ENCODE measurements at regions not wholly inside any gene's neighbourhood (a gene's known extent, or its start where the extent isn't known, plus 50 kb on each side); places are given as distances from the start of the nearest gene placed in this dataset.

DNA sequence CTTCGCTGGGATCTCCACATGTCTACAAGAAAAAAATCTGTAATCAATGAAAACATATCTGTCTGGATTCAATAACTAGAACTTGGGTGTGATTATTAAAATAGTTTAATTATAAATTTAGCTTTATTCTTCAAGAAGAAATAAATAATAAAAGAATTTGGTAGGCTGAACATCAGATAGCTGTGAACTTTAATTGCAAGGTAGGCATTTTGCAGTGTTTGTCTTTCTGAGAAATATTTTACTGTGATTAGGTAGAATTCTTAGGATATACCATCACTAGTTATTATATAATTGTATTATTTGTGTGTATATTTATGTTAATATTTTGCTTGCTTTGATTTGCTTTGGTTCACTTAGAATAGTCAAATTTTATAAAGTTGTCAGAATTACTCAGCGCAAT is 409.4 kb downstream of the PCDH18 start:
- Histone ChIP-seq H2AFZ (ENCODE audit: low read depth, low read length, poor library complexity, severe bottlenecking) (no peak overlapping the region), H3K9ac (ENCODE audit: low read length) (no peak overlapping the region), H3K4me1 (ENCODE audit: control insufficient read depth in 1 of 2, insufficient read depth in 2 of 2, low read length in 2 of 2) (no peaks in the 10 kb centered on the region), H3K79me2 (ENCODE audit: insufficient read depth, low read length) (no peaks in the 10 kb centered on the region), H3K4me3 (replicated peaks in 1 of 2; ENCODE audit: low read depth in 1 of 2, low read length in 2 of 2) (no peak overlapping the region), H3K9me2 (ENCODE audit: insufficient read depth) (no peaks in the 10 kb centered on the region), H3K4me2 (ENCODE audit: low read length) (no peak overlapping the region), H3K9me3 (ENCODE audit: control insufficient read depth in 1 of 2, insufficient read depth in 1 of 2, low read depth in 1 of 2, low read length in 2 of 2) (no peaks in the 10 kb centered on the region), H3K27ac (ENCODE audit: low read depth, low read length) (no peak overlapping the region), H4K20me1 (ENCODE audit: insufficient read depth) (no peaks in the 10 kb centered on the region), H3K27me3 (ENCODE audit: insufficient read depth, low read length) (no peaks in the 10 kb centered on the region), H3K36me3 (ENCODE audit: control insufficient read depth in 1 of 2, insufficient read depth in 2 of 2, low read length in 2 of 2) (no peaks in the 10 kb centered on the region)
- intact Hi-C loops (cut with micrococcal nuclease), result loop anchor here (5.0 to 10.0 kb wide), 4 partner anchors 492 to 1562 kb away; no protein-coding TSS in a partner anchor
- BruUV-seq (replicated peaks), result no TSS peak
- ATAC-seq, result no peak
- DNase-seq (ENCODE audit: low read depth, low spot score), result no peak
- CTCF ChIA-PET, result no interaction called here
- no peak for TF ChIP-seq CBX3 (IDR thresholded peaks at IDR 0.05; ENCODE audit: low read depth)
- TF ChIP-seq ZFX (IDR thresholded peaks at IDR 0.05), result no peak
- RAD21 ChIA-PET (ENCODE audit: low non-redundant PET in 1 of 2, low total read pairs in 2 of 2, uncharacterized antibody in 2 of 2, unreplicated experiment in 2 of 2), result interaction anchor here in 1 of 2 experiments (0.7 kb wide), 1 partner anchor 1609 kb away, joined by 3 read pairs; no protein-coding TSS in a partner anchor
- POLR2A ChIA-PET, result no interaction called here

DNA sequence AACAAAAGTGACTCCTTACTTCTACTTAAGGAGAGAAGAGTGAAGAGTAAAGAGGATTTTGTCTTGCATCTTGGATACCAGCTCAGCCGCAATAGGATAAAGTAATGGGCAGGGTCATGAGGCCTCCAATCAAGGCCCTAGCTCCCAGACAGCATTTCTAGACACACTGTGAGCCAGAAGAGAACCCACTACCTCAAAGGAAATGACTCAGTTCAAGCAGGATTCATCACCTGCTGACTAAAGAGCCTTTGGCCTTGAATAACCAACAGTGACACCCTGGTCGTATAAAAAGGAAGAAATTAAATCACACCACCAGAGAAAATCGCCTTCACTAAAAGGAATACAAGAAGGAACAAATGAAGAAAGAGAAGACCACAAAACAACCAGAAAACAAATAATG is 416.1 kb downstream of the PCDH18 start:
- ATAC-seq (no peak), DNase-seq (ENCODE audit: low read depth, low spot score) (no peak)
- Histone ChIP-seq H3K79me2 (ENCODE audit: insufficient read depth, low read length) (no peaks in the 10 kb centered on the region), H3K27ac (ENCODE audit: low read depth, low read length) (no peak overlapping the region), H3K4me3 (replicated peaks in 1 of 2; ENCODE audit: low read depth in 1 of 2, low read length in 2 of 2) (no peak overlapping the region), H3K9me2 (ENCODE audit: insufficient read depth) (no peaks in the 10 kb centered on the region), H2AFZ (ENCODE audit: low read depth, low read length, poor library complexity, severe bottlenecking) (no peak overlapping the region), H3K27me3 (ENCODE audit: insufficient read depth, low read length) (no peaks in the 10 kb centered on the region), H3K4me1 (ENCODE audit: control insufficient read depth in 1 of 2, insufficient read depth in 2 of 2, low read length in 2 of 2) (no peaks in the 10 kb centered on the region), H3K4me2 (ENCODE audit: low read length) (no peak overlapping the region), H4K20me1 (ENCODE audit: insufficient read depth) (no peaks in the 10 kb centered on the region), H3K36me3 (ENCODE audit: control insufficient read depth in 1 of 2, insufficient read depth in 2 of 2, low read length in 2 of 2) (no peaks in the 10 kb centered on the region), H3K9me3 (ENCODE audit: control insufficient read depth in 1 of 2, insufficient read depth in 1 of 2, low read depth in 1 of 2, low read length in 2 of 2) (no peaks in the 10 kb centered on the region), H3K9ac (ENCODE audit: low read length) (no peak overlapping the region)
- ChIA-PET POLR2A (no interaction called here), CTCF (interaction anchor here (0.8 kb wide), 1 partner anchor 8 kb away, joined by 3 read pairs; no protein-coding TSS in a partner anchor), RAD21 (ENCODE audit: low non-redundant PET in 1 of 2, low total read pairs in 2 of 2, uncharacterized antibody in 2 of 2, unreplicated experiment in 2 of 2) (no interaction called here)
- no TSS peak for BruUV-seq (replicated peaks)
- intact Hi-C loops (cut with micrococcal nuclease), result no loop called here
- TF ChIP-seq EZH2 (IDR thresholded peaks at IDR 0.05), result no peak
- no peak for TF ChIP-seq RAD21 (IDR thresholded peaks at IDR 0.05; ENCODE audit: low read depth)
- no peak for TF ChIP-seq ZFX (IDR thresholded peaks at IDR 0.05)
- TF ChIP-seq, protein P1, sequence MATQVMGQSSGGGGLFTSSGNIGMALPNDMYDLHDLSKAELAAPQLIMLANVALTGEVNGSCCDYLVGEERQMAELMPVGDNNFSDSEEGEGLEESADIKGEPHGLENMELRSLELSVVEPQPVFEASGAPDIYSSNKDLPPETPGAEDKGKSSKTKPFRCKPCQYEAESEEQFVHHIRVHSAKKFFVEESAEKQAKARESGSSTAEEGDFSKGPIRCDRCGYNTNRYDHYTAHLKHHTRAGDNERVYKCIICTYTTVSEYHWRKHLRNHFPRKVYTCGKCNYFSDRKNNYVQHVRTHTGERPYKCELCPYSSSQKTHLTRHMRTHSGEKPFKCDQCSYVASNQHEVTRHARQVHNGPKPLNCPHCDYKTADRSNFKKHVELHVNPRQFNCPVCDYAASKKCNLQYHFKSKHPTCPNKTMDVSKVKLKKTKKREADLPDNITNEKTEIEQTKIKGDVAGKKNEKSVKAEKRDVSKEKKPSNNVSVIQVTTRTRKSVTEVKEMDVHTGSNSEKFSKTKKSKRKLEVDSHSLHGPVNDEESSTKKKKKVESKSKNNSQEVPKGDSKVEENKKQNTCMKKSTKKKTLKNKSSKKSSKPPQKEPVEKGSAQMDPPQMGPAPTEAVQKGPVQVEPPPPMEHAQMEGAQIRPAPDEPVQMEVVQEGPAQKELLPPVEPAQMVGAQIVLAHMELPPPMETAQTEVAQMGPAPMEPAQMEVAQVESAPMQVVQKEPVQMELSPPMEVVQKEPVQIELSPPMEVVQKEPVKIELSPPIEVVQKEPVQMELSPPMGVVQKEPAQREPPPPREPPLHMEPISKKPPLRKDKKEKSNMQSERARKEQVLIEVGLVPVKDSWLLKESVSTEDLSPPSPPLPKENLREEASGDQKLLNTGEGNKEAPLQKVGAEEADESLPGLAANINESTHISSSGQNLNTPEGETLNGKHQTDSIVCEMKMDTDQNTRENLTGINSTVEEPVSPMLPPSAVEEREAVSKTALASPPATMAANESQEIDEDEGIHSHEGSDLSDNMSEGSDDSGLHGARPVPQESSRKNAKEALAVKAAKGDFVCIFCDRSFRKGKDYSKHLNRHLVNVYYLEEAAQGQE (IDR thresholded peaks at IDR 0.05; ENCODE audit: low read depth), result no peak
- no peak for TF ChIP-seq POLR2AphosphoS5 (IDR thresholded peaks at IDR 0.05; ENCODE audit: low read depth, low read length)
- TF ChIP-seq ZNF274 (IDR thresholded peaks at IDR 0.05; ENCODE audit: low read depth, low read length), result no peak
- TF ChIP-seq, protein P2, sequence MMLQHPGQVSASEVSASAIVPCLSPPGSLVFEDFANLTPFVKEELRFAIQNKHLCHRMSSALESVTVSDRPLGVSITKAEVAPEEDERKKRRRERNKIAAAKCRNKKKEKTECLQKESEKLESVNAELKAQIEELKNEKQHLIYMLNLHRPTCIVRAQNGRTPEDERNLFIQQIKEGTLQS (IDR thresholded peaks at IDR 0.05), result no peak
- no peak for TF ChIP-seq EGR1 (IDR thresholded peaks at IDR 0.05; ENCODE audit: low read depth)
- TF ChIP-seq, protein P3, sequence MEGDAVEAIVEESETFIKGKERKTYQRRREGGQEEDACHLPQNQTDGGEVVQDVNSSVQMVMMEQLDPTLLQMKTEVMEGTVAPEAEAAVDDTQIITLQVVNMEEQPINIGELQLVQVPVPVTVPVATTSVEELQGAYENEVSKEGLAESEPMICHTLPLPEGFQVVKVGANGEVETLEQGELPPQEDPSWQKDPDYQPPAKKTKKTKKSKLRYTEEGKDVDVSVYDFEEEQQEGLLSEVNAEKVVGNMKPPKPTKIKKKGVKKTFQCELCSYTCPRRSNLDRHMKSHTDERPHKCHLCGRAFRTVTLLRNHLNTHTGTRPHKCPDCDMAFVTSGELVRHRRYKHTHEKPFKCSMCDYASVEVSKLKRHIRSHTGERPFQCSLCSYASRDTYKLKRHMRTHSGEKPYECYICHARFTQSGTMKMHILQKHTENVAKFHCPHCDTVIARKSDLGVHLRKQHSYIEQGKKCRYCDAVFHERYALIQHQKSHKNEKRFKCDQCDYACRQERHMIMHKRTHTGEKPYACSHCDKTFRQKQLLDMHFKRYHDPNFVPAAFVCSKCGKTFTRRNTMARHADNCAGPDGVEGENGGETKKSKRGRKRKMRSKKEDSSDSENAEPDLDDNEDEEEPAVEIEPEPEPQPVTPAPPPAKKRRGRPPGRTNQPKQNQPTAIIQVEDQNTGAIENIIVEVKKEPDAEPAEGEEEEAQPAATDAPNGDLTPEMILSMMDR (IDR thresholded peaks at IDR 0.05 in 2 of 3, conservative IDR thresholded peaks at IDR 0.05 in 1 of 3; ENCODE audit: borderline replicate concordance in 1 of 3, insufficient read depth in 1 of 3, low read depth in 2 of 3, low read length in 2 of 3), result no peak
- TF ChIP-seq, protein P4, sequence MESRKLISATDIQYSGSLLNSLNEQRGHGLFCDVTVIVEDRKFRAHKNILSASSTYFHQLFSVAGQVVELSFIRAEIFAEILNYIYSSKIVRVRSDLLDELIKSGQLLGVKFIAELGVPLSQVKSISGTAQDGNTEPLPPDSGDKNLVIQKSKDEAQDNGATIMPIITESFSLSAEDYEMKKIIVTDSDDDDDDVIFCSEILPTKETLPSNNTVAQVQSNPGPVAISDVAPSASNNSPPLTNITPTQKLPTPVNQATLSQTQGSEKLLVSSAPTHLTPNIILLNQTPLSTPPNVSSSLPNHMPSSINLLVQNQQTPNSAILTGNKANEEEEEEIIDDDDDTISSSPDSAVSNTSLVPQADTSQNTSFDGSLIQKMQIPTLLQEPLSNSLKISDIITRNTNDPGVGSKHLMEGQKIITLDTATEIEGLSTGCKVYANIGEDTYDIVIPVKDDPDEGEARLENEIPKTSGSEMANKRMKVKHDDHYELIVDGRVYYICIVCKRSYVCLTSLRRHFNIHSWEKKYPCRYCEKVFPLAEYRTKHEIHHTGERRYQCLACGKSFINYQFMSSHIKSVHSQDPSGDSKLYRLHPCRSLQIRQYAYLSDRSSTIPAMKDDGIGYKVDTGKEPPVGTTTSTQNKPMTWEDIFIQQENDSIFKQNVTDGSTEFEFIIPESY (IDR thresholded peaks at IDR 0.05; ENCODE audit: extremely low read depth, insufficient replicate concordance, low read length), result no peak
- TF ChIP-seq CBX3 (IDR thresholded peaks at IDR 0.05; ENCODE audit: low read depth), result no peak
- TF ChIP-seq TCF7L2 (IDR thresholded peaks at IDR 0.05; ENCODE audit: borderline replicate concordance, extremely low read depth, insufficient read depth, insufficient read length), result no peak

Measured in HCT116 (cell line).